Large intestine (tissue), 3 donors: ENCODE measurements at regions not wholly inside any gene's neighbourhood (a gene's known extent, or its start where the extent isn't known, plus 50 kb on each side); places are given as distances from the start of the nearest gene placed in this dataset.
"Not testable (repeated sequence)": the region's sequence is repeated elsewhere in the genome, so short reads cannot be mapped to it uniquely, and the experiment has no call there.

Experiments
- DNase-seq, 2 donors: peaks; one replicate each; pipeline versions ENCODE4 v3.0.0 to v3.0.0-alpha.2; 2013
- H3K27ac ChIP-seq: one replicate; pipeline ENCODE4 v1.5.1; 2013; ENCODE audit warnings: low read length
- H3K27me3 ChIP-seq: 2 replicates; pipeline ENCODE4 v1.6.1; 2013; ENCODE audit warnings: low read length; ENCODE audit not compliant: control insufficient read depth, insufficient read depth
- H3K36me3 ChIP-seq: 2 replicates; pipeline ENCODE4 v1.6.1; 2013; ENCODE audit warnings: low read length; ENCODE audit not compliant: control insufficient read depth, insufficient read depth
- H3K4me1 ChIP-seq: one replicate; pipeline ENCODE4 v1.6.1; 2013; ENCODE audit warnings: low read length; ENCODE audit not compliant: control insufficient read depth, insufficient read depth
- H3K4me3 ChIP-seq: one replicate; pipeline ENCODE4 v1.5.1; 2013; ENCODE audit warnings: low read length
- H3K9me3 ChIP-seq: one replicate; pipeline ENCODE4 v1.6.1; 2013; ENCODE audit warnings: mild to moderate bottlenecking, low read depth, low read length, moderate library complexity; ENCODE audit not compliant: control insufficient read depth
- WGBS: methylation state at CpG from one replicate; pipeline ENCODE4 v1.1.5; 2013; ENCODE audit warnings: low lambda C conversion rate; ENCODE audit not compliant: insufficient coverage; 5-methylcytosine and 5-hydroxymethylcytosine counted together

DNA sequence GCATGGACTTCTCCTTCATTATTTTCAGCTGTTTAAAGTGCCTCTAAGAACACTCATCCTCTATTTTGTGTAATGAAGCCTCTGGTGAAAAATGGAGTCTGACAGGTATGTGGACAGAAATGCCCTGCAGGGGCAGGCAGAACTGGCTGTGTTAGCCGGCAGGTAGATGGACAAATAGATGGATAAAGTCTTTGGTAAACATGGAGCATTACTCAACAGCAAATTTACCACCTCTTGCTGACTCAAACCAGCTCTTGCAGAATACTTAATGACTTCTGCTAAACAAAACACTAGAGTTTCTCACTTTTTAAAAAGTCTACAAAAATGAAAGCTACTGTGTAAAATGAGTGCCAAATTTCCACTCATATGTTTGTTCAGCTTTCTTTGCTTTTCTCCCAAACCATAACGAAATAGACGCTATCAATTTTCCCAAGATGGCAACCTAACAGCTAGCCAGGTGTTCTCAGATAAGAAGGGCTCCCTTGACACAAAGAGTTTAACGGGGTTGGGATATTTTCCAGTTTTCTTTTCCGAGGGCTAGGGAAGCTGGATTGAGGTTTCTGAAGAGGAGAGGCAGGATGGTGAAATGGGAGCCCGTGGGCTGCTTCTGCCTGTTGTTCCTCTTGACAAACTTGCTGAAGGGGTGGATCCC, 71.9 kb upstream of the HABP2 start:
- 62% methylated on average over 2 of the region's 6 CpGs for WGBS

DNA sequence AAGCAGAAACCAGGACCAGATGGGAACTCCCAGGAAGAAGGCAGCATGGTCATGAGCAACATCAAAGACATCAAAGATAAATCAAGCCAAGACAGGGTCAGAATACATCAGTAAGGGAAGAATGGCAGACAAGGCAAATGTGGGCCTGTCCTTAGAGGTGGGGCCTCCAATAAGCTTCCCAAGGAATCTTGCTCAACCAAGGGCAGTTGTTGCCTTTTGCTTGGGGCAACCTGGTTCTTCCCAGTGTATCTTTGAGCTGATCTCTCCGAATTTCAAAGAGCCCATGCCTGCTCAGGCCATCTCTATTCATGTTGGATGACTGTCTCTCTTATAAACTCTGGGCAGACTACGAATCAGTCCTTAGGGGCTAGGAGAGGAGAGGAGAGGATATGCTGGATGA, 68.4 kb upstream of the HABP2 start:
- Histone ChIP-seq H3K9me3 (peaks cover 7% of the 10 kb centered on the region), H3K4me3 (no peak overlapping the region), H3K4me1 (no peaks in the 10 kb centered on the region), H3K27me3 (peaks cover 2% of the 10 kb centered on the region), H3K27ac (no peak overlapping the region), H3K36me3 (no peaks in the 10 kb centered on the region)
- no peak for DNase-seq
- no CpG with 5 or more reads among the region's 2 CpGs for WGBS

More for the DNA sequence above, 71.9 kb upstream of the HABP2 start:
- Histone ChIP-seq H3K27ac (no peak overlapping the region), H3K9me3 (peaks cover 11% of the 10 kb centered on the region), H3K27me3 (no peaks in the 10 kb centered on the region), H3K4me3 (no peak overlapping the region), H3K4me1 (no peaks in the 10 kb centered on the region), H3K36me3 (no peaks in the 10 kb centered on the region)
- DNase-seq = no peak

GRCh38 chr10:113485736-113486135, 67.1 kb upstream of the HABP2 start:
- DNase-seq = no peak
- Histone ChIP-seq H3K9me3 (peaks cover 2% of the 10 kb centered on the region), H3K4me1 (no peaks in the 10 kb centered on the region), H3K4me3 (no peak overlapping the region), H3K27ac (no peak overlapping the region), H3K36me3 (no peaks in the 10 kb centered on the region), H3K27me3 (peaks cover 2% of the 10 kb centered on the region)
- WGBS = 100% methylated on average over 1 of the region's 1 CpG

DNA sequence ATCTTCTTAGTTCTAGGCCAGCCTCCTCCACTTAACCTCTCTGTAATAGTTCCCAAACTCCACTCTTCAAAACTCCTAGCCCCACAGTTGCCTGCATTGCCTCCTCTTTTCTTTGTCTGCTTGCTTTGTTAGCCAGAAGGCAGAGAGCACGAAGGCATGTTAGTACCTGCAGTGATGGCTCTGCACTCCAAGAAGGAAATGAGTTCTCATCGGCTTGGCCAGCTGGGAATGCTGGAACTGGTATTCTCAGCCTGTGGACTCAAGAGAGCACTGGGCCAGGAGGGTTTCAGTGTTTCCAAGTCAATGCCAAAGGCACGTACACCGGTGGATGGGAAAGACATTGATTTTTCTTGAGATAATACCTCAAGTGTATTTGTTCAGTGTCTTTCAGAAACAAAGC, 66.3 kb upstream of the HABP2 start:
- no peak overlapping the region for H3K27ac ChIP-seq
- no peaks in the 10 kb centered on the region for H3K4me1 ChIP-seq
- H3K27me3 ChIP-seq = peaks cover 7% of the 10 kb centered on the region
- H3K9me3 ChIP-seq = no peaks in the 10 kb centered on the region
- WGBS = no CpG with 5 or more reads among the region's 4 CpGs
- no peaks in the 10 kb centered on the region for H3K36me3 ChIP-seq
- no peak for DNase-seq
- no peak overlapping the region for H3K4me3 ChIP-seq

DNA sequence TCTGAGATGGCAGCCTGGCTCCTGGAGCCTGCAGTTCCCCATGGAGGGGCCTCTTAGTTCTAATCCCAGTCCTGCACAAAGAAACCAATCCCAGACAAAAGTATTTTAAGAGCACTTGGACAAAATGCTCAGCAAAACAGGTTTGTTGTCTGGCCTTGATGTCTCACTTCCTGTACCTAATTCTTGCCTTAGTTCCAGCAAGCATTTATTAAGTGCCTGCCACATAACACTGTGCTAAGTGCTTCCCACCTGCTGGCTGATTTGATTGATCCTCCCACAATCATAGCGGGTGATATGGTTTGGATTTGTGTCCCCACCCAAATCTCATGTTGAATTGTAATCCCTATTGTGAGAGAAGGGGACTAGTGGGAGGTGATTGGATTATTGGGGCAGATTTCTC, 65.7 kb upstream of the HABP2 start:
- no CpG with 5 or more reads among the region's 1 CpG for whole genome bisulfite sequencing
- Histone ChIP-seq H3K27ac (no peak overlapping the region), H3K9me3 (no peaks in the 10 kb centered on the region), H3K36me3 (no peaks in the 10 kb centered on the region), H3K4me1 (no peaks in the 10 kb centered on the region), H3K27me3 (peaks cover 7% of the 10 kb centered on the region), H3K4me3 (no peak overlapping the region)
- DNase-seq = no peak

DNA sequence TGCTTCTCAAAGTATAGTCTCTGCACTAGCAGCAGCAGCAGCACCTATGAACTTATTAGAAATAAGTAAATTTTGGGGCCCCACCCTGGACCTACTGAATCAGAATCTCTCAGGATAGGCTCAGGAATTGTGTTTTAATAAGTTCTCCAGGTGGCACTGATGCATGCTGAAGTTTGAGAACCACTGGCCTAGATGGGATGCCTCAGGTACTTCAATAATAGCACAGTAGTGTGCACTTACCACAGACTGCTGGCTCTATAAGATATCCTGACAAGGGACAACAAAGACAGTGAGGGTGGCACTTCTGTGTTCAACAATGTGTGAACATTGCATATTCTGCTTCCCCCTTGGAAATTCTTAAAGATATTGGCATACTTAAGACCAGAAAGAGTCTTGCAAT, 64.7 kb upstream of the HABP2 start:
- H3K36me3 ChIP-seq = no peaks in the 10 kb centered on the region
- H3K4me1 ChIP-seq = no peaks in the 10 kb centered on the region
- peaks cover 10% of the 10 kb centered on the region for H3K27me3 ChIP-seq
- DNase-seq = no peak
- H3K27ac ChIP-seq = no peak overlapping the region
- no peaks in the 10 kb centered on the region for H3K9me3 ChIP-seq
- no peak overlapping the region for H3K4me3 ChIP-seq

DNA sequence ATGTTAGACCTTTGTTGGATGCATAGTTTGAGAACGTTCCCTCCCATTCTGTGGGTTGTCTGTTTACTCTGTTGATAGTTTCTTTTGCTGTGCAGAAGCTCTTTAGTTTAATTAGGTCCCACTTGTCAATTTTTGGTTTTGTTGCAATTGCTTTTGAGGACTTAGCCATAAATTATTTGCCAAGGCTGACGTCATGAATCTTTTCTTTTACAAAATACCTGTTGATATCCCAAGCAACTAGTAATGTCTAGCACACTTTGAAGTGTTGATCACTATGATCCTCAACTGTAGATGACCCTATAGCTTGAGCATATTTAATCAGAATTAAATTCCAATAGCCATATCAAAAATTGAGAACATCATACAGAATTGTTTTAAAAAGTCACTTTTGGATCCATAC, 63.3 kb upstream of the HABP2 start:
- not testable (repeated sequence) for H3K4me1 ChIP-seq, H3K27ac ChIP-seq, DNase-seq, H3K36me3 ChIP-seq, H3K9me3 ChIP-seq, H3K4me3 ChIP-seq
- peaks cover 15% of the 10 kb centered on the region for H3K27me3 ChIP-seq
- WGBS = 86% methylated on average over 1 of the region's 2 CpGs

- DNase-seq = peak in 1 of 2 donors; percentile 25
Observed at GRCh38 chr10:113491967-113492565, 60.8 kb upstream of the HABP2 start.

DNA sequence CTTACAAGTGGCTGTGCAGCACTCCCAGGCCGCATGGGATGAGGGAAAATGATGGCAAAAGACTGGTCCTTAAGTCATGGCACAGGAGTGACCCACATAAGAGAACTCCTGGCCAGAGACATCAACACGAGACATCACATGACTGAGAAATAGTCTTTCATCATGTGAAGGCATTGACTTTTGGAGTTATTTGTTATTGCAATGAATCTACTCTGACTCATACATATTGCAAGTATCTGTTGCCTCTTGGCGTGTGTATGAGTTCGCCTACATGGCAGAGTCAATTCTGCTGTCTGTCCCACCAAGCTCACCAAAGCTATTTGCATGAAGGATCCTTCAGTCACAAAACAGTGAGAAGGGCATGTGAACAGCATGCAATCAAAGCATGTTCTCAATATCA, 59.7 kb upstream of the HABP2 start:
- no peak overlapping the region for H3K27ac ChIP-seq

More at GRCh38 chr10:113491967-113492565, 60.8 kb upstream of the HABP2 start:
- WGBS = no CpG with 5 or more reads among the region's 3 CpGs
- no peaks in the 10 kb centered on the region for H3K9me3 ChIP-seq
- H3K4me3 ChIP-seq = no peak overlapping the region
- H3K27ac ChIP-seq = no peak overlapping the region
- peaks cover 4% of the 10 kb centered on the region for H3K4me1 ChIP-seq
- H3K36me3 ChIP-seq = no peaks in the 10 kb centered on the region
- peaks cover 19% of the 10 kb centered on the region for H3K27me3 ChIP-seq

DNA sequence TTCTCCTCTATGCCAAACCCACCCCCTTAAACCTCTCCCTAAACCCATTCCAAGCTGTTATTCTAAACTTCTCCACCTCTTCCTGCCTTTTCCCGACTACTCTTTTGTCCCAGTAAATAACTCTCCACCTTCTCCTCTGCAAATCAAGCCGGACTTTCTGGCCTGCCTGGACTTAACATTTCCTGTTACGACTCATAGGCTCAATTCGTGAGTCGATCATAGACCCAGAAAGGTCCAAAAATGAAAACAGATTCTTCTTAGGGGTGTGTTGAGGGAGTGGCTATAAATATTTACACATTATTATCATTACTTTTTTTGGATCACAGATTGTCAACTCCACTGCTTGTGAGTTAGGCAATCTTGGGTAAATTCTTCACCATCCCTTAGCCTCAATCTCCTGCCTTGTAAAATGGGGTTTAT, 59.0 kb upstream of the HABP2 start:
- Histone ChIP-seq H3K27me3 (peaks cover 17% of the 10 kb centered on the region), H3K4me3 (no peak overlapping the region), H3K36me3 (no peaks in the 10 kb centered on the region), H3K27ac (no peak overlapping the region), H3K4me1 (peaks cover 4% of the 10 kb centered on the region), H3K9me3 (no peaks in the 10 kb centered on the region)
- DNase-seq = no peak
- 100% methylated on average over 1 of the region's 5 CpGs for WGBS

More for the DNA sequence above, 59.7 kb upstream of the HABP2 start:
- Histone ChIP-seq H3K27me3 (peaks cover 17% of the 10 kb centered on the region), H3K36me3 (no peaks in the 10 kb centered on the region), H3K4me1 (peaks cover 4% of the 10 kb centered on the region), H3K4me3 (no peak overlapping the region), H3K9me3 (no peaks in the 10 kb centered on the region)
- DNase-seq = no peak
- no CpG with 5 or more reads among the region's 4 CpGs for WGBS

GRCh38 chr10:113494761-113495160, 58.1 kb upstream of the HABP2 start:
- Histone ChIP-seq H3K9me3 (no peaks in the 10 kb centered on the region), H3K4me3 (no peak overlapping the region), H3K27ac (no peak overlapping the region), H3K36me3 (no peaks in the 10 kb centered on the region), H3K27me3 (peaks cover 17% of the 10 kb centered on the region), H3K4me1 (peaks cover 4% of the 10 kb centered on the region)
- no CpG with 5 or more reads among the region's 7 CpGs for WGBS
- DNase-seq = no peak
